ENCODE measurements at regions not wholly inside any gene's neighbourhood (a gene's known extent, or its start where the extent isn't known, plus 50 kb on each side); places are given as distances from the start of the nearest gene placed in this dataset.

GRCh38 chr1:57794078-57794477 lies 370.2 kb upstream of the DAB1 start:
- TF ChIP-seq CTCF (IDR thresholded peaks at IDR 0.05; ENCODE audit: low read depth, low read length, missing control alignments): no peak
- H3K4me3 ChIP-seq (replicated peaks; ENCODE audit: low read depth, low read length): no peak overlapping the region
- DNase-seq (ENCODE audit: extremely low read depth, low read depth): no peak

- TF ChIP-seq CTCF (IDR thresholded peaks at IDR 0.05; ENCODE audit: low read depth, low read length, missing control alignments): no peak
- no peak overlapping the region for H3K4me3 ChIP-seq (replicated peaks; ENCODE audit: low read depth, low read length)
These were observed 367.6 kb upstream of the DAB1 start for GRCh38 chr1:57791497-57791896.

GRCh38 chr1:57789936-57790335 lies 366.1 kb upstream of the DAB1 start:
- no peak overlapping the region for H3K4me3 ChIP-seq (replicated peaks; ENCODE audit: low read depth, low read length)
- no peak for TF ChIP-seq CTCF (IDR thresholded peaks at IDR 0.05; ENCODE audit: low read depth, low read length, missing control alignments)
- no peak for DNase-seq (ENCODE audit: extremely low read depth, low read depth)

More at GRCh38 chr1:57791497-57791896, 367.6 kb upstream of the DAB1 start:
- DNase-seq (ENCODE audit: extremely low read depth, low read depth): no peak

- no peak overlapping the region for H3K4me3 ChIP-seq (replicated peaks; ENCODE audit: low read depth, low read length)
- no peak for TF ChIP-seq CTCF (IDR thresholded peaks at IDR 0.05; ENCODE audit: low read depth, low read length, missing control alignments)
- DNase-seq (ENCODE audit: extremely low read depth, low read depth): no peak
These were observed 364.5 kb upstream of the DAB1 start for GRCh38 chr1:57788313-57788712.

- no peak overlapping the region for H3K4me3 ChIP-seq (replicated peaks; ENCODE audit: low read depth, low read length)
- no peak for TF ChIP-seq CTCF (IDR thresholded peaks at IDR 0.05; ENCODE audit: low read depth, low read length, missing control alignments)
- no peak for DNase-seq (ENCODE audit: extremely low read depth, low read depth)
These were observed 360.5 kb upstream of the DAB1 start for GRCh38 chr1:57784356-57784755.

GRCh38 chr1:57782357-57782756 lies 358.5 kb upstream of the DAB1 start:
- no peak overlapping the region for H3K4me3 ChIP-seq (replicated peaks; ENCODE audit: low read depth, low read length)
- TF ChIP-seq CTCF (IDR thresholded peaks at IDR 0.05; ENCODE audit: low read depth, low read length, missing control alignments): no peak
- no peak for DNase-seq (ENCODE audit: extremely low read depth, low read depth)

GRCh38 chr1:57772580-57773195 lies 348.8 kb upstream of the DAB1 start:
- H3K4me3 ChIP-seq (replicated peaks; ENCODE audit: low read depth, low read length): no peak overlapping the region
- TF ChIP-seq CTCF (IDR thresholded peaks at IDR 0.05; ENCODE audit: low read depth, low read length, missing control alignments): no peak
- no peak for DNase-seq (ENCODE audit: extremely low read depth, low read depth)

Measured in HFF-Myc (cell line).